Keratinocyte (primary cell): ENCODE measurements at regions not wholly inside any gene's neighbourhood (a gene's known extent, or its start where the extent isn't known, plus 50 kb on each side); places are given as distances from the start of the nearest gene placed in this dataset.

Experiments
- DNase-seq: peaks from one replicate; pipeline ENCODE4 v3.0.0-alpha.2; 2011; ENCODE audit warnings: low read depth, missing footprints, low spot score
- FAIRE-seq: peaks from 2 replicates; lab custom pipeline; 2011; peaks lifted over from hg19 to GRCh38; lab: Jason Lieb, UNC
- H2AFZ ChIP-seq: 2 replicates; pipeline ENCODE4 v1.6.0; 2012; ENCODE audit warnings: low read length, control low read depth, inconsistent platforms; ENCODE audit not compliant: control insufficient read depth
- H3K27ac ChIP-seq: 2 replicates; pipeline ENCODE4 v1.5.1; 2011; ENCODE audit warnings: low read length; ENCODE audit not compliant: control insufficient read depth, insufficient read depth
- H3K27me3 ChIP-seq: 3 replicates; pipeline ENCODE4 v1.6.0; 2011; ENCODE audit warnings: low read length; ENCODE audit not compliant: control insufficient read depth, insufficient read depth; ENCODE audit errors: extremely low read depth
- H3K36me3 ChIP-seq, 2 experiments: 2 replicates in 1 of 2; 3 replicates in 1 of 2; pipeline ENCODE4 v1.5.1; 2011; ENCODE audit warnings: low read length in 2 of 2, mild to moderate bottlenecking in 1 of 2; ENCODE audit not compliant: control insufficient read depth in 2 of 2, insufficient read depth in 2 of 2; ENCODE audit errors: extremely low read depth in 1 of 2
- H3K4me1 ChIP-seq: 3 replicates; pipeline ENCODE4 v1.5.1; 2011; ENCODE audit warnings: low read length; ENCODE audit not compliant: control insufficient read depth, insufficient read depth; ENCODE audit errors: extremely low read depth
- H3K4me2 ChIP-seq: 3 replicates; pipeline ENCODE4 v1.6.0; 2011; ENCODE audit warnings: low read depth, low read length; ENCODE audit not compliant: control insufficient read depth, insufficient read depth; ENCODE audit errors: extremely low read depth
- H3K4me3 ChIP-seq, 3 experiments: fragments of 200-600 bp in 1 of 3; sonication (generic) in 1 of 3; 2 replicates in 2 of 3; 3 replicates in 1 of 3; pipeline ENCODE4 v1.5.1; 2011 to 2016; ENCODE audit warnings: low read length in 3 of 3, mild to moderate bottlenecking in 3 of 3, control low read depth in 2 of 3, inconsistent platforms in 1 of 3, low read depth in 1 of 3, mixed read lengths in 1 of 3, mixed run types in 1 of 3, moderate library complexity in 1 of 3; ENCODE audit not compliant: control insufficient read depth in 2 of 3, insufficient read depth in 2 of 3; ENCODE audit errors: extremely low read depth in 1 of 3
- H3K79me2 ChIP-seq: 2 replicates; pipeline ENCODE4 v1.6.0; 2012; ENCODE audit warnings: low read length; ENCODE audit not compliant: control insufficient read depth, insufficient read depth
- H3K9ac ChIP-seq: 3 replicates; pipeline ENCODE4 v1.6.0; 2011; ENCODE audit warnings: low read length; ENCODE audit not compliant: control insufficient read depth, insufficient read depth; ENCODE audit errors: extremely low read depth
- H3K9me1 ChIP-seq: 3 replicates; pipeline ENCODE4 v1.6.0; 2011; ENCODE audit warnings: low read length; ENCODE audit not compliant: control insufficient read depth, insufficient read depth; ENCODE audit errors: extremely low read depth
- H3K9me3 ChIP-seq: 2 replicates; pipeline ENCODE4 v1.5.1; 2012; ENCODE audit warnings: low read depth, low read length; ENCODE audit not compliant: control insufficient read depth
- H4K20me1 ChIP-seq: 3 replicates; pipeline ENCODE4 v1.6.0; 2011; ENCODE audit warnings: low read length; ENCODE audit not compliant: control insufficient read depth, insufficient read depth; ENCODE audit errors: extremely low read depth
- CTCF ChIP-seq, 3 experiments: IDR thresholded peaks in 1 of 3; conservative IDR thresholded peaks in 1 of 3; optimal IDR thresholded peaks in 1 of 3; 2 replicates in 2 of 3; 3 replicates in 1 of 3; pipeline versions ENCODE3 to v1.5.1; 2011; ENCODE audit warnings: low read length in 3 of 3, mild to moderate bottlenecking in 3 of 3, moderate library complexity in 2 of 3, control low read depth in 1 of 3, inconsistent platforms in 1 of 3; ENCODE audit not compliant: insufficient read depth in 2 of 3; ENCODE audit errors: extremely low read depth in 1 of 3
- EZH2 ChIP-seq: IDR thresholded peaks from one replicate; pipeline ENCODE4 v1.6.1; 2012; ENCODE audit warnings: inconsistent platforms, mild to moderate bottlenecking, low read length, moderate library complexity
- dilution Hi-C: fragments of 300-500 bp; cut with MboI; formaldehyde crosslinking; loops from one replicate; pipeline ENCODE4 v1.7.0; 2020; ENCODE audit warnings: low sequenced_read_pairs; ENCODE audit not compliant: extremely low pct_ligation_motif_present

GRCh38 chr3:64764386-64764929 lies 76.7 kb upstream of the ADAMTS9 start:
- Histone ChIP-seq H2AFZ (no peak overlapping the region), H3K9me1 (no peaks in the 10 kb centered on the region), H3K36me3 (no peaks in the 10 kb centered on the region), H3K79me2 (no peaks in the 10 kb centered on the region), H3K9me3 (no peaks in the 10 kb centered on the region), H4K20me1 (no peaks in the 10 kb centered on the region), H3K27ac (no peak overlapping the region), H3K27me3 (no peaks in the 10 kb centered on the region), H3K9ac (no peak overlapping the region), H3K4me1 (no peaks in the 10 kb centered on the region), H3K4me2 (no peak overlapping the region), H3K4me3 (no peak overlapping the region)
- FAIRE-seq (peak; percentile 44), DNase-seq (no peak)
- dilution Hi-C loops, result no loop called here
- no peak for TF ChIP-seq EZH2
- no peak for TF ChIP-seq CTCF (optimal IDR thresholded peaks at IDR 0.05 in 1 of 3, IDR thresholded peaks at IDR 0.05 in 1 of 3, conservative IDR thresholded peaks at IDR 0.05 in 1 of 3; ENCODE audit: extremely low read depth in 1 of 3, insufficient read depth in 2 of 3, low read length in 3 of 3)

- Histone ChIP-seq H3K79me2 (no peaks in the 10 kb centered on the region), H3K27ac (no peak overlapping the region), H4K20me1 (no peaks in the 10 kb centered on the region), H3K4me1 (no peaks in the 10 kb centered on the region), H3K36me3 (no peaks in the 10 kb centered on the region), H3K4me2 (no peak overlapping the region), H2AFZ (no peak overlapping the region), H3K9me1 (no peaks in the 10 kb centered on the region), H3K27me3 (no peaks in the 10 kb centered on the region), H3K9me3 (no peaks in the 10 kb centered on the region), H3K9ac (no peak overlapping the region), H3K4me3 (no peak overlapping the region)
- dilution Hi-C loops, result no loop called here
- FAIRE-seq (no peak), DNase-seq (no peak)
- peak in 2 of 3 experiments; percentile 15 to 37 for TF ChIP-seq CTCF (optimal IDR thresholded peaks at IDR 0.05 in 1 of 3, IDR thresholded peaks at IDR 0.05 in 1 of 3, conservative IDR thresholded peaks at IDR 0.05 in 1 of 3; ENCODE audit: extremely low read depth in 1 of 3, insufficient read depth in 2 of 3, low read length in 3 of 3)
- no peak for TF ChIP-seq EZH2
Measured at GRCh38 chr3:64763980-64764379, 76.2 kb upstream of the ADAMTS9 start.
